SW 1271 (cell line): ENCODE measurements at regions not wholly inside any gene's neighbourhood (a gene's known extent, or its start where the extent isn't known, plus 50 kb on each side); places are given as distances from the start of the nearest gene placed in this dataset.

ENCODE experiments used
- DNase-seq, 2 experiments: peaks; one replicate each; lab custom pipeline; 2025; lab: John Stamatoyannopoulos, UW

DNA sequence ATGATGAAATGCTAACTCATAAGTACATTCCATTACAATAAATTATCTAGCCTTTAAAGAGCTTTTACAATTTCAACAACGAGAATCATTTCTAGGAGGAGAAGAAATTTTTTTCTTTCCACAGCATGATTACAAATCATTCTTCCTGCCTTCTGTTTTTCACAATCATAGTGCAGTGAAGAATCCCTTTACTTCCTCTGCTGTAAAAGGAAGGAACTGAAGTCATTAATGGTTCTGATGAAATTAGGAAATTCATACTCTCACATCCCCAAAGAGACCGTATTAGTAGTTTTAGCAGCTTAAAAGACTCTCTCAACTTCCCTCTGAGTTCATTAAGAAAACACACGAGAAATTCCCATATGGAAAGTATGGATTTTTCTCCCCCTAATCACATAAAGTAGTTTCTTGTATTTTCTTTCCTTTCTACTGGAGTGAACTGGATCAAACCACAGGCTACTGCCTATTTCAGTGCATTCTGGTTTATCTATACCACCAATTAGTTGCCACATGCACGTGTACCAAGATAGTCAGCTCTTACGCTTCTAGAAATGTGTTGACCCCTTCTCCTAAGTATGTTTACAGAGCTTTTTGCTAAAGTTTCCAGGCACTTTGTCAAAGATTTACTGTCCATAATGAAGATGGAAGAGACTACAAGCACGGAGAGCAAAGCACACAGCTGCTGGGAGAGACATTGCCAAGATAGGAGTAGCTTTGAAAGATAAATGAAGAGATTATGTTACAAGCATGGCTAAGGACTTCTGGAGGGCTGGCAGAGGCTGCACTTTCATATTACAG lies 58.9 kb upstream of the KITLG start:
- no peak for DNase-seq

DNA sequence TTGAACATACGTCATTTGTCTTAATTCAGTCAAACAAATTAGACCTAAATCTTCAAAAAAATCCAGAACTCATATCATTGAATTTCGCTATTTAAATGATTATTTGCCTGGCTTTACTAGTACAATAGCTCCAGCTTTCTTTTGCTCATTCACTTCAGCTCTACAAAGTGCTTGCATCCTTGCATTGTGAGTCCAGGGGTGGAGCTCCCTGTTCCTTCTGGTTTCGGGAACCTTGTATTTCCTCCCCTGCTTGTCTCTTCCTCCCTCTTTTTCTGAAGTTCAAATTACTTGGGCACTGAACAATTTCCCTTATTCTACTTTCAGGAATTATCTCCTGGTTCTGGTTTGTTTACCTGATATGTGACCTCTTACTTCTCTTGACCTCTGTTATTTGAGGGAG lies 58.1 kb upstream of the KITLG start:
- no peak for DNase-seq

DNA sequence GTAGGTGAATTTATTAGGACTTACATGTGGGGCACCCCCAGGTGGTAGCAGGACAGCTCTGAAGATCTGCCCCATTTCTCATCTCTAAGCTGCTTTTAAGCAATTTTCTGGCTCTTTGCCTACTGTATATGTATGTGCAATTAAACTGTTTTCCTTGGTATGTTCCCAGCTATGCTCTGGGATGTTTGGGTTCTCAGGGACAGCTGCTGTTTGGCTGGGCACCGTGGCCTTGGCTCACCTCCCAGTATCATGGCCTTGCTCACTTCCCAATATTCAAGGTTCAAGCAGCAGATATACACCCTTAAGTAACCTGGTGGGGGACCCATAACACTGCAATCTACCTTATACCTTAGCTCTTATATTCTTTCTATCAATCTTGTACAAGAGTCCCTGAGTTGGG lies 53.7 kb upstream of the KITLG start:
- no peak for DNase-seq

DNA sequence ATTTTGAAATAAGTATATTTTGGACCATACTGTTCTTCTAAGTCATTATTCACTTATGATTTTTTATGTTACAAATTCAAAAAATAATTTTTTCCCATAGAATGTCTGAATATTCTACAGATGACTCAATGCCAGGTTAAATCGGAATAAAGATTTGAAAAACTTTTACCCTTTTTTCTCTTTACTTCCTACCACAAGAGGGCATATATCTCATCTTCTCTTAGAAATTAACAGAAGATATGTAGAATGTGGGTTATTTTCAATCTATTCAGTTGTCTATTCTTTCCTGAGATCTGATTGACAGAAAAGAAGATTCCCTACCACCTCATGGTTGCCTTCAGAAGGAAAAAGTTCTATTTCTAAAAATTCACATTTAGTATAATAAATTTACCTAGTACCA lies 53.0 kb upstream of the KITLG start:
- DNase-seq: peak in 1 of 2 experiments; percentile 7

DNA sequence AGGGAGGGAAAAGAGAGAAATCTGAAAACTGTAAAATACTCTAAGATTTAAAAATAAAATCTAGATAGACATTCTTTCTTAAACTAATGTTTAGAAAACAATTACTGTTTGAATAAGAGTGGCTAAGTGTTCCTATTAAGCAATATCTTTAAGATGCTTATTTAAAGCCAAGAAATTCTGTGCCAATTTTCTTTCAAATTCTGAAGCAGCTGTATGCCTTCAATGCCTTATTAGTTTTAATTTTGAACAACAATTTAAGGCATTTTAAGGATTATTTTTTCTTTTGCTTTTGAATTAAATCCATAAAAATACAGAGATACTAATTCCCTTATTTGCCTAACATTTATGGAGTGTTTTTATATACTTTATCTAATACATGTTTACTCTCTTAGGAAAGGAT lies 50.3 kb upstream of the KITLG start:
- no peak for DNase-seq
